ENCODE measurements at regions not wholly inside any gene's neighbourhood (a gene's known extent, or its start where the extent isn't known, plus 50 kb on each side); places are given as distances from the start of the nearest gene placed in this dataset.

DNA sequence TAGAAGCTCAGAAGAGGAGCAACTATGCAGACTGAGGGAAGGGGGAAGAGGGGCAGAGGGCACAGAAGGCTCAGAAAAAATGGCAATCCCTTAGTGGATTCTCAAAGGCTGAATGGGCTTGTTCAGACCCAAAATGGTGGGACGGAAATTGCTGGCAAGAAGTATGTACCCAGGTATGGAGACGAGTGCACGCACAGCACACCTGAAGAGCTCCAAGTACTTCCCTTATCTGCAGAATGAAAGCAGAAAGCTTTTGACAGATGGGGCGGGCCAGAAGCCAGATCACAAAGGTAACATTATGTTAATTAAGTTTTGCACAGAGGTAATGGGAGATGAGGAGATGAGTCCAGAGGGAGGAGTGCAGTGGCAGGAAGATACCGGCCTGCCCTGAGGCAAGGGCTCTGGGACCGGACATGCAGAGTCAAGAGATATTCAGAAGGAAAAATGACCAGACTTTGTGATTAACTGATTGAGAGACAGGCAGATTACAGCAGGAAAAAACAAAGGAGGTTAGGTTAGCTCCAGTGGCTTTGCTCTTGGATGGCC is 138.1 kb upstream of the PIK3R1 start:
- DNase-seq (ENCODE audit: extremely low spot score in 2 of 2) = no peak
- TF ChIP-seq, protein P1, sequence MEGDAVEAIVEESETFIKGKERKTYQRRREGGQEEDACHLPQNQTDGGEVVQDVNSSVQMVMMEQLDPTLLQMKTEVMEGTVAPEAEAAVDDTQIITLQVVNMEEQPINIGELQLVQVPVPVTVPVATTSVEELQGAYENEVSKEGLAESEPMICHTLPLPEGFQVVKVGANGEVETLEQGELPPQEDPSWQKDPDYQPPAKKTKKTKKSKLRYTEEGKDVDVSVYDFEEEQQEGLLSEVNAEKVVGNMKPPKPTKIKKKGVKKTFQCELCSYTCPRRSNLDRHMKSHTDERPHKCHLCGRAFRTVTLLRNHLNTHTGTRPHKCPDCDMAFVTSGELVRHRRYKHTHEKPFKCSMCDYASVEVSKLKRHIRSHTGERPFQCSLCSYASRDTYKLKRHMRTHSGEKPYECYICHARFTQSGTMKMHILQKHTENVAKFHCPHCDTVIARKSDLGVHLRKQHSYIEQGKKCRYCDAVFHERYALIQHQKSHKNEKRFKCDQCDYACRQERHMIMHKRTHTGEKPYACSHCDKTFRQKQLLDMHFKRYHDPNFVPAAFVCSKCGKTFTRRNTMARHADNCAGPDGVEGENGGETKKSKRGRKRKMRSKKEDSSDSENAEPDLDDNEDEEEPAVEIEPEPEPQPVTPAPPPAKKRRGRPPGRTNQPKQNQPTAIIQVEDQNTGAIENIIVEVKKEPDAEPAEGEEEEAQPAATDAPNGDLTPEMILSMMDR (IDR thresholded peaks at IDR 0.05) = no peak
- TF ChIP-seq POLR2AphosphoS5 (IDR thresholded peaks at IDR 0.05; ENCODE audit: insufficient read depth in 1 of 2, low read depth in 1 of 2) (no peak), POLR2A (IDR thresholded peaks at IDR 0.05) (no peak)
- Histone ChIP-seq H3K27ac (no peak overlapping the region), H3K36me3 (no peaks in the 10 kb centered on the region), H3K27me3 (no peaks in the 10 kb centered on the region), H3K4me3 (no peak overlapping the region), H3K4me1 (no peaks in the 10 kb centered on the region), H3K9me3 (no peaks in the 10 kb centered on the region)
- intact Hi-C loops (cut with DNase I) = no loop called here

DNA sequence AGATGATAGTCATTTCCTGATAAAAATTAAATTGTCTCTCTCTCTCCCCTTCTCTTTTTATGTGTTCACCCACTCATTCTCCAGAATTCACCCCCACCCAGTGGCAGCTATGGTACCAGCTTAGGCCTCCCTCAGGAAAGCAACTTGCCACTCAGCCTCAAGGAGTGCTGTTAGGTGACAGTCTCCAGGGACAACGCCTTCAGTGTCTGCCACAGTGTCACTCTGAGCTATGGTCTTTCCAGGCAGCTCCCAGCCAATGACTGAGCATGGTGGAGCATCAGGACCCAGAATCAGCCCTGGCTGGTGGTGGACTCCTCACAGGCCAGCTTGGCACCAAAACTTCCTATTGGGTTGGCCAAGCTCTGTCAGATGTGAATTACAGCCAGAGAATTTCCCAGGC is 140.9 kb upstream of the PIK3R1 start:
- H3K9me3 ChIP-seq = no peaks in the 10 kb centered on the region
- intact Hi-C loops (cut with DNase I) = no loop called here
- H3K4me1 ChIP-seq = no peaks in the 10 kb centered on the region
- TF ChIP-seq, protein P1 (IDR thresholded peaks at IDR 0.05) = no peak
- TF ChIP-seq POLR2AphosphoS5 (IDR thresholded peaks at IDR 0.05; ENCODE audit: insufficient read depth in 1 of 2, low read depth in 1 of 2) = no peak
- TF ChIP-seq POLR2A (IDR thresholded peaks at IDR 0.05) = no peak
- no peak overlapping the region for H3K4me3 ChIP-seq
- H3K27me3 ChIP-seq = no peaks in the 10 kb centered on the region
- DNase-seq (ENCODE audit: extremely low spot score in 2 of 2) = no peak
- H3K36me3 ChIP-seq = no peaks in the 10 kb centered on the region
- H3K27ac ChIP-seq = no peak overlapping the region

DNA sequence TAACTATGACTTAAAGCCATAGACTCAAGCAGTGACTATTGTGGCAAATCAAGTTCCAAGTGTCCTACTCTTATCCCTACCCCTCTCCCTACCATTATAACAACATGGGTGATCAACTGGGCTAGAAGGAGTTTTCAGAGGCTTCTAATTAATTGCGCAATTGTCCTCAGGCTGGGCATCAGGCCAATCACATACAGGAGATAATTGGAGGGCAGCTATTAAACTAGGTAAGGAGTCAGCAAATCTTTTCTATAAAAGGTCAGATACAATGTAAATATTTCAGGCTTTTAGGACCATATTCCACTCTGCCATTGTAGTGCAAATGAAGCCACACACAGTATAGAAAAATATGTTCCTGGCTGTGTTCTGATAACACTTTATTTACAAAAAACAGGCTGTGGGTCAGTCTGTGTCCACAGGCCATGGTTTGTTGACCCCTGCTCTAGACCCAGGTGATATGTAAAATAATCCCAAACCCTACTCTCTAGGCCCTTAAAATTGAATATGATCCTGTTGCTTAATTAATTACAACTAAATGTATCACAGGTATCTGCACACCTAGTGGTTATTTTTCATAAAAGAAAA is 141.4 kb upstream of the PIK3R1 start:
- no peaks in the 10 kb centered on the region for H3K36me3 ChIP-seq
- intact Hi-C loops (cut with DNase I) = no loop called here
- TF ChIP-seq POLR2AphosphoS5 (IDR thresholded peaks at IDR 0.05; ENCODE audit: insufficient read depth in 1 of 2, low read depth in 1 of 2) (no peak), POLR2A (IDR thresholded peaks at IDR 0.05) (no peak)
- TF ChIP-seq, protein P1 (IDR thresholded peaks at IDR 0.05) = no peak
- no peaks in the 10 kb centered on the region for H3K27me3 ChIP-seq
- no peak overlapping the region for H3K4me3 ChIP-seq
- no peaks in the 10 kb centered on the region for H3K4me1 ChIP-seq
- no peak overlapping the region for H3K27ac ChIP-seq
- DNase-seq (ENCODE audit: extremely low spot score in 2 of 2) = no peak
- no peaks in the 10 kb centered on the region for H3K9me3 ChIP-seq

DNA sequence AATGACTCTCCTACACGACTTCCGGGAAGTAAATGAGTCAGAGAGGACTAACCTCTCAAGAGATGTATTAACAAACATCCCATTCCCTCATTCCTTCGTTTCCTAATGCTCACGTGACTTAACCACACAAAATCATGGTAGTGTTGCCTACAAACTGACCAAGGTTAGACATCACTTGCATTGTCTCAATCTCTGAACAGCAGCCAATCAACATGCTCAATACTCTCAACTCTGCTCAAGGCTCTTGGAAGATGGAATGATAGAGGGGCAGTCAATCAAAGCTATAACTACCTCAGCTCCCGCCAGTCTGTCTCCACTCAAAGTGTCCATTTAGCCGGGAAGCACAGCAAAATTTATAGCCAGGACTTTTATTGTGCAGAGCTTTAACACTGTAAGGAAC is 143.8 kb upstream of the PIK3R1 start:
- H3K27ac ChIP-seq = peak overlapping the region; percentile 31
- H3K9me3 ChIP-seq = no peaks in the 10 kb centered on the region
- no peaks in the 10 kb centered on the region for H3K36me3 ChIP-seq
- no peak overlapping the region for H3K4me3 ChIP-seq
- DNase-seq (ENCODE audit: extremely low spot score in 2 of 2) = no peak
- intact Hi-C loops (cut with DNase I) = no loop called here
- peaks cover 9% of the 10 kb centered on the region for H3K4me1 ChIP-seq
- TF ChIP-seq, protein P1 (IDR thresholded peaks at IDR 0.05) = no peak
- TF ChIP-seq POLR2A (IDR thresholded peaks at IDR 0.05) (no peak), POLR2AphosphoS5 (IDR thresholded peaks at IDR 0.05; ENCODE audit: insufficient read depth in 1 of 2, low read depth in 1 of 2) (no peak)
- no peaks in the 10 kb centered on the region for H3K27me3 ChIP-seq

DNA sequence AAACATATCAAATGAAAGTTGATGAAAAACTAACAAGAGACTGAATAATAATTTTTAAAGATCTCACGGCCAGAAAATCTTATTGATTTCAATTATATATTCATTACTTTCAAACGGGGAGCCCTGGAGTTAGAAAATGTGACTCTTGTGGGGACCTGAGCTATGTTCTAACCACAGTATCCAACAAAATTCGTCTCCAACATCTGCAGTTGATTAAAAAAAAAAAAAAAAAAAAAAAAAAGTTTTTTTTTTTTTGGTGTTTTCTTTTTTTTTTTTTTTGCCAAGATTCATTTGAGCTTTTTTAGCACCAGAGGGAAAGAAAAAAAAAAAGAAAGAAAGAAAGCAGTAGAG is 144.3 kb upstream of the PIK3R1 start:
- no peaks in the 10 kb centered on the region for H3K36me3 ChIP-seq
- TF ChIP-seq POLR2A (IDR thresholded peaks at IDR 0.05) (no peak), POLR2AphosphoS5 (IDR thresholded peaks at IDR 0.05; ENCODE audit: insufficient read depth in 1 of 2, low read depth in 1 of 2) (no peak)
- TF ChIP-seq, protein P1 (IDR thresholded peaks at IDR 0.05) = no peak
- H3K4me3 ChIP-seq = no peak overlapping the region
- H3K27me3 ChIP-seq = no peaks in the 10 kb centered on the region
- H3K4me1 ChIP-seq = peaks cover 9% of the 10 kb centered on the region
- intact Hi-C loops (cut with DNase I) = no loop called here
- H3K9me3 ChIP-seq = no peaks in the 10 kb centered on the region
- no peak for DNase-seq (ENCODE audit: extremely low spot score in 2 of 2)
- peak overlapping the region; percentile 41 for H3K27ac ChIP-seq

Data from vagina (tissue), 2 donors.